RWPE1 (cell line): ENCODE measurements at regions not wholly inside any gene's neighbourhood (a gene's known extent, or its start where the extent isn't known, plus 50 kb on each side); places are given as distances from the start of the nearest gene placed in this dataset.

Source experiments
- CTCF ChIA-PET: fragments of 350-600 bp; sonication (Branson Sonifier 250); formaldehyde crosslinking; extraction: SDS; loops from one replicate; lab custom pipeline; 2021; lab: Yijun Ruan, JAX
- POLR2A ChIA-PET: fragments of 400-600 bp; formaldehyde crosslinking; extraction: SDS; loops from one replicate; lab custom pipeline; 2020; ENCODE audit warnings: antibody characterized with exemption; ENCODE audit not compliant: low non-redundant PET; lab: Yijun Ruan, JAX
- DNase-seq: peaks from one replicate; pipeline ENCODE4 v3.0.0; 2012; ENCODE audit warnings: low spot score
- H3K27ac ChIP-seq: fragments of 450-650 bp; 2 replicates; pipeline ENCODE4 v1.5.1; 2017
- TF ChIP-seq, protein P1 (sequence below): fragments of 450-650 bp; conservative IDR thresholded peaks from 2 replicates; pipeline ENCODE4 v1.5.1; 2017; ENCODE audit warnings: low read depth, mild to moderate bottlenecking

DNA sequence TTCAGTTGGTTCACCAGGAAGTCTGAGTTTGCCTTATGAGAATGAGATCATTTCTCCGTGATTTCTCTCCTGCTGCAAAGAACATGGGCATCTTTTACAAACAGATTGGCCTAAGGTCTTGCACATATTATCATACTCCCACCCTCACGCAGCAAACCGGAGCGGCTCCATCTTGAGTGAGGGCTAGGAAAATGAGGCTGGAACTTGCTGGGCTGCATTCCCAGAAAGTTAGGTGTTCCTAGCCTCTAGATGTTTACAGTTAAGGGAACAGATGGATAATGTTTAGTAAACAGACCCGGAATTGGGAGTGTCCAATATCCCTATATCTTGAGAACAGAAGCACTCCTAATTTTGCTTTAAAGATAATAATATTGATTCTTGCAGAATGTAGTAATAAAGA lies 247.9 kb upstream of the VCX3A start:
- H3K27ac ChIP-seq = no peak overlapping the region
- ChIA-PET CTCF (no interaction called here), POLR2A (no interaction called here)
- no peak for DNase-seq
- TF ChIP-seq, protein P1, sequence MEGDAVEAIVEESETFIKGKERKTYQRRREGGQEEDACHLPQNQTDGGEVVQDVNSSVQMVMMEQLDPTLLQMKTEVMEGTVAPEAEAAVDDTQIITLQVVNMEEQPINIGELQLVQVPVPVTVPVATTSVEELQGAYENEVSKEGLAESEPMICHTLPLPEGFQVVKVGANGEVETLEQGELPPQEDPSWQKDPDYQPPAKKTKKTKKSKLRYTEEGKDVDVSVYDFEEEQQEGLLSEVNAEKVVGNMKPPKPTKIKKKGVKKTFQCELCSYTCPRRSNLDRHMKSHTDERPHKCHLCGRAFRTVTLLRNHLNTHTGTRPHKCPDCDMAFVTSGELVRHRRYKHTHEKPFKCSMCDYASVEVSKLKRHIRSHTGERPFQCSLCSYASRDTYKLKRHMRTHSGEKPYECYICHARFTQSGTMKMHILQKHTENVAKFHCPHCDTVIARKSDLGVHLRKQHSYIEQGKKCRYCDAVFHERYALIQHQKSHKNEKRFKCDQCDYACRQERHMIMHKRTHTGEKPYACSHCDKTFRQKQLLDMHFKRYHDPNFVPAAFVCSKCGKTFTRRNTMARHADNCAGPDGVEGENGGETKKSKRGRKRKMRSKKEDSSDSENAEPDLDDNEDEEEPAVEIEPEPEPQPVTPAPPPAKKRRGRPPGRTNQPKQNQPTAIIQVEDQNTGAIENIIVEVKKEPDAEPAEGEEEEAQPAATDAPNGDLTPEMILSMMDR = no peak

DNA sequence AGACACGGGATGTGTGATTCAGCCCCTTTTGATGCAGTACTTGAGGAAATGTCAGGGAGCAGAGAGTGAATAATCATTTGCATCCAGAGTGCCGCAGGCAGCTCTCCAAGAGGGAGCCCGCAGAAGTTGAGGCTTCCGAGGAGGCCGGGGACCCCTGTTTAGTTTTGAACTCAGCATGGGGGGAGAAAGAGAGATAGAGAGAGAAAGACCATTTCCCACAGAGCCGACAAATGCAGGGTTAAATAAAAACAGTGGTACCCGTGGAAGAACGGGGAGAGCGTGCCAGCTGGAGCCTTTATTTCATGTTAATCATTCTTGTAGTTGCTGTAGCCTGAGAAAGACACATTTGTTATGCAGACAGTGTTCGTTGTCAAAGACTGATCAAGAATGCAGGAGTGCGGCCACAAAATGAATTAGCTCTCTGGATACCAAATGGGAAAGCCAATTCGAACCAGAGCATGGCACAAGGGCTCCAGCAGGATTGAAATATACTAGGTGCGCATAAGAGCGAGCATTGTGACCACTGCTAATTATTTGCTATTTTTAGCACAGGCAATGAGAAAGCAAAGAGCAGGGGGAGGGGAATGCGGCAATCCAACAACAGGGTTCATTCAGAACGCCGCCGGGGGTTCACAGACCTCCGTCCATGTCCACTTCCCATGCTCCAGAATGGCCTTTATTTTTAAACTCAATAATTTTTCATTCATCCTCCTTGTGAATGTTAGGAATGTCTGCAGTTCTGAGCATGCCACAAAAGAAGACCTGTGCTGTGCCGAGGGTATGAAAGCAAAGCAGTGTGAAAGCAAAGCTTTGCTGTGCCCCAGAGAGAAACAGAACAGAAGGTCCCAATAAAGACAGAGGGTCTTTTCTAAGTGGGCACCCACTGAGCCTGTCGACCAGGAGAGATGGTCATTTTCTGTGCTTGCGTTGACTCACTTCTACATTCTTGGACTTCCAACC lies 243.9 kb upstream of the VCX3A start:
- ChIA-PET POLR2A (no interaction called here), CTCF (no interaction called here)
- H3K27ac ChIP-seq = no peak overlapping the region
- no peak for DNase-seq
- TF ChIP-seq, protein P1 = no peak

DNA sequence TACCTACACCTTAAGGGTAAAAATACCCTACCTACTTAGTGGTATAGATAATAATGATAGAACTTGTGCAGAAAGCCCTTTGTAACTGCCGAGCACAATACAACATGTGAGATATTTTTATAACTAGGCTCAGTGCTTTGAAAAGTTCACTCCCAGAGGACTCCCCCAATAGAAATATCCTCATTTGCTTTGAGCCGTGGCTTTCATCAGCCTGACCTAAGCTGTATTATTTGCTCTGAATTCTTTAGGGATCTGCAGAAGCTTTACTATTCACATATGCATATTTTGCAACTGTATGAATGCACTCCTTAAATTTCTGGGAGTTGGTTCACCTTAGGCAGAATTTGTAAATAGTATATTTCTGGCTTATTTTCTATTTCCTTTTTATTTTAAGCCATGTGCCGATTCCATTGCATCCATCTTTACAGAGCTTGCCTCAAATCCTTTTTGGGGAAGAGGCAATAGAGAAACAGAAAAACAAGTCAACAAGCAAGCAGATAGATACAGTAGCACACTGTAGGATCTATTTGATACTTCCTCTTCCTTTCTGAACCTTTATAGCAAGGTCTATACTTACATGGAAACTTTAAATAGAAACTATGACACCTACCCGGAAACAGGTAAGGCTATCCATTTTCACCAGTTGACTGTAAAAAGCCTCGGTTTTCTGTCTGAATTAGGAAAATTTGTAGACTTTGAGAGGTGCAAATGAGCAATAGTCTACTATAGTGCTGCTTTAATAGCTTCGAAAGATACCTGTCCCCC lies 242.5 kb upstream of the VCX3A start:
- ChIA-PET CTCF (no interaction called here), POLR2A (no interaction called here)
- TF ChIP-seq, protein P1 = no peak
- no peak for DNase-seq
- H3K27ac ChIP-seq = no peak overlapping the region

DNA sequence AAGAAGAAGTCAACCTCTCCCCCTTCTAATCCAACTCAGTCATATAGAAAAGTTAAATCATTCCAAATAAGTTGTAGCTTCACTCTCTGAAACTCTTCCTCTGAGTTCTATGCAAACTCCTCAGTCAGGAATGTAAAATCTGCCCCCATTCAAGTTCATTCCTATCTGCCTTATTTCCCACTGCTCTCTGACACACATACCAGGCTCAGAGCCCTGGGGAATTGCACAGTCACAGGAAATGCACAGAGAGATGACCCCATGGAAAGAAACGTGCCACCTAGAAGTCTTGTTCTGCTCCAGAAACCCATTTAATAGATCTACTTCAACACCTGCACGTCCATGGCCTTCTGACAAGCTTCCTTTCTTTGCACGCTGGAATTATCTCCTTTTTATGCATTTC lies 236.0 kb upstream of the VCX3A start:
- DNase-seq = no peak
- H3K27ac ChIP-seq = no peak overlapping the region
- TF ChIP-seq, protein P1 = no peak
- ChIA-PET CTCF (no interaction called here), POLR2A (no interaction called here)

DNA sequence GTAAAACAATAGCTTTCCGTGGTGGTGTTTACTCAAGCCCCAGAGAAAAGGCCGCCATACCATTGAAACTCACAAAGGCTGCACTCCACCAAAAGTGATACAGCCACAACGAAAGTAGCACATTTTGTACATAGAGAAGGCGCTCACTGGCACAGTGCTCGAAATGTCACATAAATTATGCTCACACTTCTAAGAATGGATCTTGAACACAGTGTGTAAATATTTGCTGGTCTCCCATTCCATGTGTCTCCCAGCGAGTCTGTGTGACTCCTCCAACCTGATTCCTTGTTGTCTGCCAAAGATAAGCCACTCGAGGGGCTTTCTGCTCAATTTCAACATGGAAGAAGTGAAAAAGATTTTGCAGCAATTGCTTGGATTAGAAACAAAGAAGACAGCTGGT lies 234.0 kb upstream of the VCX3A start:
- ChIA-PET CTCF (no interaction called here), POLR2A (no interaction called here)

DNA sequence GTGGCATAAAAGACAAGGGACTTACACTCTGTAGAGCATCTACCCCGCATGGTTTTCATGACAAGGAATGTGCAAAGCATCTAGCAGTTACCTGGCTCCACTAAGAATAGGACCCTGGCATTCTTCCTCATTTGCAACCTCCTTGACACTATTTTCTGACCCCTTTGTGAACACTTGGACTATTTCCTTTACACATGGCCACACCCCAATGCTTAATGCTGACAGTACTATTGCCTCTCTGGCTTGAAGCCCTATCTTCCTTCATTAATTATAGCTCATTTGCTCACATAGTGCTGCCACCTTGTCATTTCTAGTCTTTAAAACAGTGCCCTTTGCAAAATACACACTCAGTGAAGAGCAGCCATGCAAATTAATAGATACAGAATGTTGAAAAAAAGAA lies 226.3 kb upstream of the VCX3A start:
- no peak overlapping the region for H3K27ac ChIP-seq
- ChIA-PET POLR2A (no interaction called here), CTCF (no interaction called here)
- TF ChIP-seq, protein P1 = no peak
- no peak for DNase-seq

More for the DNA sequence above, 234.0 kb upstream of the VCX3A start:
- no peak overlapping the region for H3K27ac ChIP-seq
- TF ChIP-seq, protein P1 = no peak
- no peak for DNase-seq
